AG04449 (cell line): ENCODE measurements at regions not wholly inside any gene's neighbourhood (a gene's known extent, or its start where the extent isn't known, plus 50 kb on each side); places are given as distances from the start of the nearest gene placed in this dataset.

Source experiments
- CTCF ChIA-PET: fragments of 350-600 bp; formaldehyde crosslinking; extraction: SDS; loops from one replicate; lab custom pipeline; 2021; ENCODE audit warnings: antibody characterized with exemption; lab: Yijun Ruan, JAX
- POLR2A ChIA-PET: fragments of 400-600, 350-600 bp; formaldehyde crosslinking; extraction: SDS; loops from one replicate; lab custom pipeline; 2020; ENCODE audit warnings: antibody characterized with exemption, inconsistent platforms; lab: Yijun Ruan, JAX
- DNase-seq: peaks from one replicate; pipeline ENCODE4 v3.0.0-alpha.2; 2010; ENCODE audit warnings: low read depth, low spot score
- H3K4me3 ChIP-seq: 2 replicates; pipeline ENCODE4 v1.5.1; 2011; ENCODE audit warnings: low read depth, mild to moderate bottlenecking, control low read depth, low read length
- TF ChIP-seq, protein P1 (sequence below): IDR thresholded peaks from one replicate; pipeline ENCODE4 v1.5.1; 2011; ENCODE audit warnings: mild to moderate bottlenecking, moderate library complexity, low read length, control low read depth, inconsistent platforms; ENCODE audit not compliant: insufficient read depth; ENCODE audit errors: missing control alignments

DNA sequence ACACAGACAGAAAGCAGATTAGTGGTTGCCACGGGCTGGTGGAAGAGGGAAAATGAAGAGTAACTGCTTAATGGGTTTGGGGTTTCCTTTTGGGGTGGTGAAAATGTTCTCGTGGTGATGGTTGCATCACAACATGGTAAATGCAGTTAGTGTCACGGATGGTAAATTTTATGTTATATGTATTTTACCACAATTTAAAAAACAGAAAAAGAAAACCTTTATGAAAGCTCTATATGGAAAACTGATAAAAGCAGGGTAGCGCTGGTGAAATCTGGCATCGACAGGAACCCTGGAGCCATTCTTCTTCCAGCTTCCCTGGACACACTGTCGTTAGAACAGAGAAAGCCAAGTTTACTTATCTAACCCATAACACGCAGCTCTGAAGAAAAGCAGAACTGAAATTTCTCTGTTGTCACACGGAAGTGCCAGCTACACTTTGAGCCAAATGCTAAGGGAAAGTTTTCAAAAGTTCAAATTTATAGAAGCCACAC is 287.7 kb upstream of the NR2F2 start:
- TF ChIP-seq, protein P1, sequence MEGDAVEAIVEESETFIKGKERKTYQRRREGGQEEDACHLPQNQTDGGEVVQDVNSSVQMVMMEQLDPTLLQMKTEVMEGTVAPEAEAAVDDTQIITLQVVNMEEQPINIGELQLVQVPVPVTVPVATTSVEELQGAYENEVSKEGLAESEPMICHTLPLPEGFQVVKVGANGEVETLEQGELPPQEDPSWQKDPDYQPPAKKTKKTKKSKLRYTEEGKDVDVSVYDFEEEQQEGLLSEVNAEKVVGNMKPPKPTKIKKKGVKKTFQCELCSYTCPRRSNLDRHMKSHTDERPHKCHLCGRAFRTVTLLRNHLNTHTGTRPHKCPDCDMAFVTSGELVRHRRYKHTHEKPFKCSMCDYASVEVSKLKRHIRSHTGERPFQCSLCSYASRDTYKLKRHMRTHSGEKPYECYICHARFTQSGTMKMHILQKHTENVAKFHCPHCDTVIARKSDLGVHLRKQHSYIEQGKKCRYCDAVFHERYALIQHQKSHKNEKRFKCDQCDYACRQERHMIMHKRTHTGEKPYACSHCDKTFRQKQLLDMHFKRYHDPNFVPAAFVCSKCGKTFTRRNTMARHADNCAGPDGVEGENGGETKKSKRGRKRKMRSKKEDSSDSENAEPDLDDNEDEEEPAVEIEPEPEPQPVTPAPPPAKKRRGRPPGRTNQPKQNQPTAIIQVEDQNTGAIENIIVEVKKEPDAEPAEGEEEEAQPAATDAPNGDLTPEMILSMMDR: no peak
- POLR2A ChIA-PET: no interaction called here
- CTCF ChIA-PET: no interaction called here
- DNase-seq: no peak
- H3K4me3 ChIP-seq: no peak overlapping the region

DNA sequence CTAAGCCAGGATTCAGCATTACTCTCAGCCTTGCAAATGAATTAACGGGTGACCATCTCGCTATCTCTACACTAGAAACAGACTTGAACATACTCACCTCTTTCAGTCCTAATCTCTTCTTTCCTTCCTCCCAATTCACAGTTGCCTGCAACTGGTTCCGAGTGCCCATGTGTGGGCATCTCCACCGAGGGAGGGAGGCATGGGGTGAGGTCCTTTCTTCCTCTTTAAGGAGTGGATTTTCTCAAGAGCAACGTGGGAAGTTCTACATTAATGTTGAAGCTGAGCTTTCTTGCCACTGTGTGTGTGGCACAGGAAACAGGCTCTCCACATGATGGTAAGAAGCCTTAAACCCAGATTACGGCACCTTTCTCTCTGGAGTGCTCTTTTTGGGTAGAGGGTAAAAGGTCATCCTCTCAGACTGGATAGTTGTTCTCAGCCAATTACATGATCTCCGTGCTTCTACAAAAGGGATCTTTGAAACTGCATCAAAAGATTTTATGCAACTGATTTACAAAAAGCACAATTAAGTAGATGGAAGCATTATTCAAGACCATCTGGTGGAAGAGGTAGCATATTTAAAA is 286.8 kb upstream of the NR2F2 start:
- CTCF ChIA-PET: interaction anchor here (1.0 kb wide), 1 partner anchor 313 kb away, joined by 3 read pairs; no protein-coding TSS in a partner anchor
- no peak overlapping the region for H3K4me3 ChIP-seq
- TF ChIP-seq, protein P1: no peak
- DNase-seq: no peak
- POLR2A ChIA-PET: no interaction called here

DNA sequence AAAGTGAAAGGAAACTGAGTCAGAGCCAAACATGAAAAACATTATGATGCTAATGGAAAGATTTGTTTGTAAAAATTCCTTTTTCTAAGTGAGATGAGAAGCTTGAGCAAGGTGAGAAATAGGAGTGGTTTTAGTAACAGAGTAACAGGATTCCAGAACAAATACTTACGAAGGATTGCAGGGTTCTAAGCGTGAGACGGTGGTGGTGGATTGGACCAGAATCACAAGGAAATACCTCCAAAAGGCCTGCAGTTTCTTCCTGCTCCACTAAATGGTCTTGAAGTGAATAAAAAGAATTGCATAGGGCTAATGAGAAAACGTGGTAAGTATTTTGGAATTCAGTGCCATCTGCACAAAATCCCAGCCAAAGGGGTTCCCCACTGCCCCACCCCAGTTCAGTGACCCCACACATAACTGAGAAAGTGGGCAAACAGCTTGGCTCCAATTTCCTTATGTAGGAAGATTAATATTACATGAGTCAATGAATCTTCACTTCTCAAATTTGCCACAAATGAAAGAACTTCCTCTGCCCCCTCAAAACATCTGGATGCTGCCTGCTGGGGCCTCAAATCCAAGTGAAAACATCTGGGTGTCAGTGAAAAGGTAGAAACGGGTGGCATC is 283.8 kb upstream of the NR2F2 start:
- CTCF ChIA-PET: interaction anchor here (1.3 to 1.4 kb wide), 2 partner anchors 11 to 785 kb away, joined by 3 read pairs; no protein-coding TSS in a partner anchor
- no peak overlapping the region; the same call in none of the 2 replicates for H3K4me3 ChIP-seq
- POLR2A ChIA-PET: interaction anchor here (0.6 to 1.7 kb wide), 3 partner anchors 230 to 286 kb away, joined by 3 to 6 read pairs (median 4); no protein-coding TSS in a partner anchor
- TF ChIP-seq, protein P1: no peak
- DNase-seq: no peak

DNA sequence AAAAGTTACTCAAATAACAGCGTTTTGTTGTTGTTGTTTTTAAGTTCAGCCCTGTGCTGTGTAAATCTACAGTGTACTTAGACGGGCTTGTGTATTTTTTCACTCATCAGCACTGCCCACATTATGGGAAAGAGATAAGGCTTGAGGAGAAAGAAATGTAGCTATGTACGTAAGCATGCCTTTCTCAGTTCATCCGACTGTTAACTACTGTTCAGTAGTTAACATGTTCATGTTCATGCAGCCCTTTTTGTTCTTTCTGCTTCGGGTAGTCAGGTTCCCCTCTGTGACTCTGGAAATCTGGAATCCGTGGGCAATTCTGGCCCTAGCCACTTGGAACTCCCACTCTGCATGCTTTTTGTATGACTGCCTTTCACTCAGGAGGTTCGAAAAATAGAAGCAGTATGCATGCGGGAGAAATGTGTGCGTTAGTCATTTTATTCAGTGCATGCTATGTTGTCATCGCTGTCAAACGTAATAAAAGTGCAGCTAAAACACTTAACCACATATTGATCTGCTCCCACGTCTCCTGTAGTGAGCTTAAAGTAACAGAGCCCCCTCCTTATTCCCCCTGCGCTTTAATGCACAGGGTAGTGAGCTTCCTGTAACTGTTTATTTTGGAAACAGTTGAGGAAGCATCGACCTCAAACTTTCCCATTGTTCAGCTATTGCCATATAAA is 283.1 kb upstream of the NR2F2 start:
- peak overlapping the region; percentile 27 for H3K4me3 ChIP-seq
- TF ChIP-seq, protein P1: no peak
- ChIA-PET CTCF (interaction anchor here (1.2 to 1.9 kb wide), 4 partner anchors 12 to 785 kb away, joined by 3 to 11 read pairs (median 3); no protein-coding TSS in a partner anchor), POLR2A (interaction anchor here (0.6 to 1.7 kb wide), 7 partner anchors 61 to 285 kb away, joined by 3 to 6 read pairs (median 4); partner anchors contain the start of gene NR2F2)
- peak; percentile 81 for DNase-seq

DNA sequence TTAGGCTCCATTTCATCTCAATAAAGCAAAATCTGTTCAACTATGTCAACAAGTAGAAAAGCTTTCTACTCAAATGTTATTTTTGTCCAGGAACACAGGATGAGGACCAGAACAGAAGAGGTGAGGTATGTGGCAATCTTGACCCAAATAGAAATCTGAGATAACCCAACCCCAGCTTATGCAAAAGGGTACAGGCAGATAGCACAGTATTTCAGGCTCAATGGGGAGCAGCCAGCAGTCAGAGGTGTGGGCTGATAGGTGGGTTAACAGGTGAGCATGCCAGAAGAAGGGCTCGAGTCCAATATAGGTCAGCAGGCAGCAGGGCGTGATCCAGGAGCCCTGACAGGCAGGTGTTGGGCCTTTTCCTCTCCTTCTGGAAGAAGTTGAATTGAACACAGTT is 281.2 kb upstream of the NR2F2 start:
- no peak overlapping the region for H3K4me3 ChIP-seq
- TF ChIP-seq, protein P1: no peak
- no peak for DNase-seq
- ChIA-PET CTCF (interaction anchor here (1.9 kb wide), 1 partner anchor 278 kb away, joined by 11 read pairs; no protein-coding TSS in a partner anchor), POLR2A (no interaction called here)
